Neural cell (in vitro differentiated cells): ENCODE measurements at regions not wholly inside any gene's neighbourhood (a gene's known extent, or its start where the extent isn't known, plus 50 kb on each side); places are given as distances from the start of the nearest gene placed in this dataset.

Experiments
- H2AFZ ChIP-seq: fragments of 200-600, 300-800 bp; sonication (generic), shearing (Covaris generic); 2 replicates; pipeline ENCODE4 v1.6.0; 2014; ENCODE audit warnings: low read depth, mild to moderate bottlenecking, antibody characterized with exemption, low read length, moderate library complexity
- H3F3A ChIP-seq: fragments of 200-600 bp; shearing (Covaris generic); 2 replicates; pipeline ENCODE4 v1.6.1; 2016; ENCODE audit warnings: mild to moderate bottlenecking, moderate library complexity, mixed read lengths, antibody characterized with exemption, low read length; ENCODE audit not compliant: insufficient read depth, poor library complexity, severe bottlenecking
- H3K27ac ChIP-seq: fragments of 200-600, 300-800 bp; sonication (generic), shearing (Covaris generic); 2 replicates; pipeline ENCODE4 v1.5.1; 2014; ENCODE audit warnings: mild to moderate bottlenecking, low read length, moderate library complexity
- H3K27me3 ChIP-seq: fragments of 300-800, 200-600 bp; sonication (generic), shearing (Covaris generic); 2 replicates; pipeline ENCODE4 v1.6.0; 2014; ENCODE audit warnings: mild to moderate bottlenecking, low read depth, low read length, moderate library complexity; ENCODE audit not compliant: insufficient read depth
- H3K36me3 ChIP-seq: fragments of 300-800, 200-600 bp; sonication (generic), shearing (Covaris generic); 2 replicates; pipeline ENCODE4 v1.5.1; 2014; ENCODE audit warnings: mild to moderate bottlenecking, antibody characterized with exemption, low read length, moderate library complexity; ENCODE audit not compliant: insufficient read depth
- H3K4me2 ChIP-seq: fragments of 300-800, 200-600 bp; sonication (generic), shearing (Covaris generic); 2 replicates; pipeline ENCODE4 v1.6.0; 2014; ENCODE audit warnings: mild to moderate bottlenecking, low read length
- H3K4me3 ChIP-seq: fragments of 300-800, 200-600 bp; sonication (generic), shearing (Covaris generic); 2 replicates; pipeline ENCODE4 v1.5.1; 2014; ENCODE audit warnings: mild to moderate bottlenecking, low read length, moderate library complexity
- H3K79me2 ChIP-seq: fragments of 200-600 bp; shearing (Covaris generic); replicated peaks from 2 replicates; pipeline ENCODE4 v1.6.0; 2014; ENCODE audit warnings: mild to moderate bottlenecking, low read length, moderate library complexity; ENCODE audit not compliant: insufficient read depth
- H3K9ac ChIP-seq: fragments of 300-800, 200-600 bp; sonication (generic), shearing (Covaris generic); 2 replicates; pipeline ENCODE4 v1.6.1; 2016; ENCODE audit warnings: mild to moderate bottlenecking, low read length, mixed read lengths
- H3K9me2 ChIP-seq: fragments of 200-600 bp; shearing (Covaris generic); 2 replicates; pipeline ENCODE4 v1.6.1; 2016; ENCODE audit warnings: mild to moderate bottlenecking, low read length, mixed read lengths; ENCODE audit not compliant: insufficient read depth
- H3K9me3 ChIP-seq: fragments of 200-600, 300-800 bp; sonication (generic), shearing (Covaris generic); 2 replicates; pipeline ENCODE4 v1.6.1; 2016; ENCODE audit warnings: mild to moderate bottlenecking, mixed run types, low read length, moderate library complexity, mixed read lengths
- H4K20me1 ChIP-seq: fragments of 200-600 bp; shearing (Covaris generic); 2 replicates; pipeline ENCODE4 v1.6.1; 2016; ENCODE audit warnings: mild to moderate bottlenecking, mixed run types; ENCODE audit not compliant: insufficient read depth
- EP300 ChIP-seq: fragments of 450-650 bp; conservative IDR thresholded peaks from 2 replicates; pipeline ENCODE4 v1.6.1; 2014; ENCODE audit warnings: antibody characterized with exemption, mild to moderate bottlenecking, moderate library complexity; ENCODE audit not compliant: poor library complexity, severe bottlenecking
- EZH2 ChIP-seq: fragments of 200-600, 300-800 bp; shearing (Covaris generic), sonication (generic); IDR thresholded peaks from 2 replicates; pipeline ENCODE4 v1.6.1; 2014; ENCODE audit warnings: antibody characterized with exemption, low read length, borderline replicate concordance, mild to moderate bottlenecking; ENCODE audit not compliant: insufficient read depth, poor library complexity, severe bottlenecking
- MXI1 ChIP-seq: fragments of 450-650 bp; conservative IDR thresholded peaks from 2 replicates; pipeline ENCODE4 v1.6.1; 2014; ENCODE audit warnings: antibody characterized with exemption, mild to moderate bottlenecking; ENCODE audit not compliant: poor library complexity, severe bottlenecking
- POLR2AphosphoS5 ChIP-seq: IDR thresholded peaks from 2 replicates; pipeline ENCODE4 v1.6.1; 2012
- RAD21 ChIP-seq: fragments of 450-650 bp; conservative IDR thresholded peaks from 2 replicates; pipeline ENCODE4 v1.6.1; 2014; ENCODE audit warnings: antibody characterized with exemption, mild to moderate bottlenecking, moderate library complexity
- SMC3 ChIP-seq: fragments of 450-650 bp; conservative IDR thresholded peaks from 2 replicates; pipeline ENCODE4 v1.6.1; 2014; ENCODE audit warnings: antibody characterized with exemption, mild to moderate bottlenecking, moderate library complexity; ENCODE audit not compliant: poor library complexity
- TAF1 ChIP-seq: IDR thresholded peaks from 2 replicates; pipeline ENCODE4 v1.6.1; 2012; ENCODE audit warnings: low read depth
- TF ChIP-seq, protein P1 (sequence below): fragments of 450-650 bp; IDR thresholded peaks from 2 replicates; pipeline ENCODE4 v1.5.1; 2014; ENCODE audit warnings: antibody characterized with exemption, mild to moderate bottlenecking, moderate library complexity; ENCODE audit not compliant: poor library complexity, severe bottlenecking
- TF ChIP-seq, protein P2 (sequence below): IDR thresholded peaks from 2 replicates; pipeline ENCODE4 v1.6.1; 2012; ENCODE audit warnings: borderline replicate concordance

- Histone ChIP-seq H4K20me1 (no peaks in the 10 kb centered on the region), H2AFZ (no peak overlapping the region), H3K4me2 (no peak overlapping the region), H3K27ac (no peak overlapping the region), H3K9me2 (no peaks in the 10 kb centered on the region), H3K36me3 (no peaks in the 10 kb centered on the region), H3K27me3 (no peaks in the 10 kb centered on the region), H3K9ac (no peak overlapping the region), H3F3A (no peaks in the 10 kb centered on the region), H3K4me3 (no peak overlapping the region), H3K9me3 (no peaks in the 10 kb centered on the region), H3K79me2 (no peaks in the 10 kb centered on the region)
- TF ChIP-seq EZH2 (no peak), SMC3 (no peak), MXI1 (no peak), POLR2AphosphoS5 (no peak), RAD21 (no peak), TAF1 (no peak), EP300 (no peak)
- TF ChIP-seq, protein P1, sequence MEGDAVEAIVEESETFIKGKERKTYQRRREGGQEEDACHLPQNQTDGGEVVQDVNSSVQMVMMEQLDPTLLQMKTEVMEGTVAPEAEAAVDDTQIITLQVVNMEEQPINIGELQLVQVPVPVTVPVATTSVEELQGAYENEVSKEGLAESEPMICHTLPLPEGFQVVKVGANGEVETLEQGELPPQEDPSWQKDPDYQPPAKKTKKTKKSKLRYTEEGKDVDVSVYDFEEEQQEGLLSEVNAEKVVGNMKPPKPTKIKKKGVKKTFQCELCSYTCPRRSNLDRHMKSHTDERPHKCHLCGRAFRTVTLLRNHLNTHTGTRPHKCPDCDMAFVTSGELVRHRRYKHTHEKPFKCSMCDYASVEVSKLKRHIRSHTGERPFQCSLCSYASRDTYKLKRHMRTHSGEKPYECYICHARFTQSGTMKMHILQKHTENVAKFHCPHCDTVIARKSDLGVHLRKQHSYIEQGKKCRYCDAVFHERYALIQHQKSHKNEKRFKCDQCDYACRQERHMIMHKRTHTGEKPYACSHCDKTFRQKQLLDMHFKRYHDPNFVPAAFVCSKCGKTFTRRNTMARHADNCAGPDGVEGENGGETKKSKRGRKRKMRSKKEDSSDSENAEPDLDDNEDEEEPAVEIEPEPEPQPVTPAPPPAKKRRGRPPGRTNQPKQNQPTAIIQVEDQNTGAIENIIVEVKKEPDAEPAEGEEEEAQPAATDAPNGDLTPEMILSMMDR = no peak
- TF ChIP-seq, protein P2, sequence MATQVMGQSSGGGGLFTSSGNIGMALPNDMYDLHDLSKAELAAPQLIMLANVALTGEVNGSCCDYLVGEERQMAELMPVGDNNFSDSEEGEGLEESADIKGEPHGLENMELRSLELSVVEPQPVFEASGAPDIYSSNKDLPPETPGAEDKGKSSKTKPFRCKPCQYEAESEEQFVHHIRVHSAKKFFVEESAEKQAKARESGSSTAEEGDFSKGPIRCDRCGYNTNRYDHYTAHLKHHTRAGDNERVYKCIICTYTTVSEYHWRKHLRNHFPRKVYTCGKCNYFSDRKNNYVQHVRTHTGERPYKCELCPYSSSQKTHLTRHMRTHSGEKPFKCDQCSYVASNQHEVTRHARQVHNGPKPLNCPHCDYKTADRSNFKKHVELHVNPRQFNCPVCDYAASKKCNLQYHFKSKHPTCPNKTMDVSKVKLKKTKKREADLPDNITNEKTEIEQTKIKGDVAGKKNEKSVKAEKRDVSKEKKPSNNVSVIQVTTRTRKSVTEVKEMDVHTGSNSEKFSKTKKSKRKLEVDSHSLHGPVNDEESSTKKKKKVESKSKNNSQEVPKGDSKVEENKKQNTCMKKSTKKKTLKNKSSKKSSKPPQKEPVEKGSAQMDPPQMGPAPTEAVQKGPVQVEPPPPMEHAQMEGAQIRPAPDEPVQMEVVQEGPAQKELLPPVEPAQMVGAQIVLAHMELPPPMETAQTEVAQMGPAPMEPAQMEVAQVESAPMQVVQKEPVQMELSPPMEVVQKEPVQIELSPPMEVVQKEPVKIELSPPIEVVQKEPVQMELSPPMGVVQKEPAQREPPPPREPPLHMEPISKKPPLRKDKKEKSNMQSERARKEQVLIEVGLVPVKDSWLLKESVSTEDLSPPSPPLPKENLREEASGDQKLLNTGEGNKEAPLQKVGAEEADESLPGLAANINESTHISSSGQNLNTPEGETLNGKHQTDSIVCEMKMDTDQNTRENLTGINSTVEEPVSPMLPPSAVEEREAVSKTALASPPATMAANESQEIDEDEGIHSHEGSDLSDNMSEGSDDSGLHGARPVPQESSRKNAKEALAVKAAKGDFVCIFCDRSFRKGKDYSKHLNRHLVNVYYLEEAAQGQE = no peak
Observed at GRCh38 chr1:169009666-169010065, 96.8 kb upstream of the ATP1B1 start.

GRCh38 chr1:169012416-169012815 lies 94.1 kb upstream of the ATP1B1 start:
- Histone ChIP-seq H3K4me2 (no peak overlapping the region), H4K20me1 (no peaks in the 10 kb centered on the region), H2AFZ (no peak overlapping the region), H3K4me3 (no peak overlapping the region), H3K79me2 (no peaks in the 10 kb centered on the region), H3K27ac (no peak overlapping the region), H3K27me3 (no peaks in the 10 kb centered on the region), H3K9ac (no peak overlapping the region), H3F3A (no peaks in the 10 kb centered on the region), H3K9me2 (no peaks in the 10 kb centered on the region), H3K9me3 (no peaks in the 10 kb centered on the region), H3K36me3 (no peaks in the 10 kb centered on the region)
- TF ChIP-seq MXI1 (no peak), POLR2AphosphoS5 (no peak), EZH2 (no peak), TAF1 (no peak), SMC3 (no peak), RAD21 (no peak), EP300 (no peak)
- TF ChIP-seq, protein P1 = no peak
- TF ChIP-seq, protein P2 = no peak
